Renal pelvis (tissue), 1 donor: ENCODE measurements at regions not wholly inside any gene's neighbourhood (a gene's known extent, or its start where the extent isn't known, plus 50 kb on each side); places are given as distances from the start of the nearest gene placed in this dataset.
"Not testable (repeated sequence)": the region's sequence is repeated elsewhere in the genome, so short reads cannot be mapped to it uniquely, and the experiment has no call there.

Source experiments
- DNase-seq: peaks from one replicate; pipeline ENCODE4 v3.0.0-alpha.2; 2013

DNA sequence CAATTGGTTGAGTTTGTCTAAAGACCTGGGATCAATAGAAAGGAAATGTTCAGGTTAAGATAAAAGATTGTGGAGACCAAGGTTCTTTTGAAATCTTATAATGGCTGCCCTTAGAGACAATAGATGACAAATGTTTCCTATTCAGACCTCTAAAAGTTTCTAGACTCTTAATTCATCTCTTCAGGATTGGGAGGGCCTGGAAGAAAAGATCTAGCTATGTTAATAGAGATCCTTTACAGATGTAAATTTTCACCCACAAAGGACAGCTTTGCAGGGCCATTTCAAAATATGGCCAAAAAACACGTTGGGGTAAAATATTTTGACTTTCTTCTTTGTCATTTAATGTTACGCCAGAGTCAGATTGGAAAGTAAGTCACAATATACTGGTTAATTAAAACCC is 1739.6 kb downstream of the ARAP2 start:
- DNase-seq = not testable (repeated sequence)

DNA sequence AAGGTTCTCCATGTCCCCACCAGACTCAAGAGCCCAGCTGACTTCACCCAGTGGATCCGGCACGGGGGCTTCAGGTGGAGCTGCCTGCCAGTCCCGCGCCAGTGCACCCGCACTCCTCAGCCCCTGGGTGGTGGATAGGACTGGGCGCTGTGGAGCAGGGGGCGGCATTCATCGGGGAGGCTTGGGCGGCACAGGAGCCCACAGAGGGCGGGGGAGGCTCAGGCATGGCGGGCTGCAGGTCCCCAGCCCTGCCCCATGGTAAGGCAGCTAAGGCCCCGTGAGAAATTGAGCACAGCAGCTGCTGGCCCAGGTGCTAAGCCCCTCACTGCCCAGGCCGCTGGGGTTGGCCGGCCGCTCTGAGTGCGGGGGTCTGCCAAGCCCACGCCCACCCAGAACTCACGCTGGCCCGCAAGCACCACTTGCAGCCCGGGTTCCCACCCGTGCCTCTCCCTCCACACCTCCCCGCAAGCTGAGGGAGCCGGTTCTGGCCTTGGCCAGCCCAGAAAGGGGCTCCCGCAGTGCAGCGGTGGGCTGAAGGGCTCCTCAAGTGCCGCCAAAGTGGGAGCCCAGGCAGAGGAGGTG is 1737.7 kb downstream of the ARAP2 start:
- not testable (repeated sequence) for DNase-seq

DNA sequence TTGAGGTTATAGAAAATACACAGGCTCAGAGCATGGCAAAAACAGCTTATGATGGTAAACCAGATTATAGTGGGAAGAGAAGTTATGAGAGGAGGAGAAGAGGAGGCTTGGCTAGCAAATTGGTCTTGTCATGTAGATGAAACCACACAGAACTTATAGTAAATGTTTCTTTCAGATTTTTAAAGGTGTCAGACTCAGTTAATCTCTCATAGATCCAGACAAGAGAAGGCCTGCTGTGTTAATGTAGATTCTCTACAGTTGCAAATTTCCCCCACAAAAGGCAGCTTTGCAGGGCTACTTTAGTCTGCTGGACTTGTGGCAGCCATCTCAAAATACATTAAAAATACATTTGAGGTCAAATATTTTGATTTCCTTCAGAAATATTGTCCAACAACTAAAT is 1731.7 kb downstream of the ARAP2 start:
- DNase-seq = no peak

DNA sequence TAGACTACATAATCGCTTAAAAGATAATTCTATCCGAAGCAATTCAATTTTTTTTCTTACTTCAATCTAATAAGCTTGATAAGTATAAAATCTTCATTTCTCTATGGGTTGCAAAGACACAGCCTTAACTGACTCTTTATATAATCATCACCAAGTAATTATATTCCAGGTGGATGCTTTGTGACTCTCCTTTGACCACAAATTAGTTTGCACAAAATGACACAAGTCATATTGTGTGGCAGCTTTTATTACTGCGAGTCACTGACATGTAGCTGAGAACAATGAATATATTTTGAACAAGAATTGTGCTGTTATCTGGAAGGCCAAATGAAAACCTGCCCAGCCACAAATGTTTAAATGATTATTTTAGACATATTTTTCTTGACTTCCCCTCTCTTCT is 1727.8 kb downstream of the ARAP2 start:
- no peak for DNase-seq

DNA sequence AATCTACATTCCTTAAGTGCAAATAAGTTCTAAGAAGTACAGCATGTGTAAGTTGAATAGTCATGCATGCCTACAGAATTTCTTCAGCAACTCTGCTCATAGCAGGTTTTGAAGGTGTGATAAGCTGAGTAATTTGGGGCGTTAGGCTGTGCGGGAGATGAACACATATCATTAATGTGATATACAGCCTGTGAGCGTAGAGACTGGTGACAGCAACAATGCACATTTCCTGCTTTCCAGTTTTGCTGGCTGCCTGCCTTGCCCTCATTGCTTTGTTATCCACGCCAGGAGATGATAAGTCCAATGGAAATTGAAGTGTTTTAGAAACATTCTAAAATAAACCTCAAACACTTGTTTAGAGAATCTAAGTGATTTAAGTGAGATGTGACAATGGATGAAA is 1709.4 kb downstream of the ARAP2 start:
- DNase-seq = no peak

DNA sequence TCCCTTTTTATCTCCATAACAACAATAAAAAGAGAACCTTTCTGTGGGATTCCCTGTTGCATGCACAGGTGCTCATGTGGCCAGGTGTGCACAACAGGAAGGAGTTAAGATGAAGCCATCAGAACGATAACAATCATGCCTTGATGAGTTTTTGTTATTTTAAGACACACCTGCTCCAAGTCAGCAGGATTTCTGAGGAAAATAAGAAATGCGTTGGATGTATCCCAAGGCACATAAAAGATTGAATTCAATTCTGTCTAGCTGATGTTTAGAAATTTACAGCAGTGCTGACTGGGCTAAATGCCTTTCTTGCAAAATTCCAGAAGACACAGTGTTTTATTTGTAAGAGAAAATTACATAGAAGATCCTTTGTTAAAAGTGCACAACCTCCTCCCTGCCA is 1678.2 kb downstream of the ARAP2 start:
- no peak for DNase-seq

DNA sequence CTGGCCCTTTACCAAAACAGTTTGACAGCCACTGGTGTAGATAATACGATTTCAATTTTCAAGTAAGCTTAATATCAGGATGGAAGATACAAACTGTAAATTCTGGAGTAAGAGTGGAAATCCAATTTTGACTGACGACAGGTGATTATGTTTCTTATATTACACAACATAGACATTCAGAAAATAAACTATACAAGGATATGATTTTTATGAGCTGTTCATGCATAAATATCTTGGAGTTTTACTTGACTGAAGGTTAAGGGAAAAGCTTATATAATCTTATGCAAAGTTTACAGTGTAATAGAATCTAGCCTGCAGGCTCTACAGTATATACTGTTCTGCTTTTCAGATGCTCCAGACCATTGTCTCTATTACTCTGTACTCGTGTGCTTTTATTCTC is 1672.3 kb downstream of the ARAP2 start:
- DNase-seq = no peak

DNA sequence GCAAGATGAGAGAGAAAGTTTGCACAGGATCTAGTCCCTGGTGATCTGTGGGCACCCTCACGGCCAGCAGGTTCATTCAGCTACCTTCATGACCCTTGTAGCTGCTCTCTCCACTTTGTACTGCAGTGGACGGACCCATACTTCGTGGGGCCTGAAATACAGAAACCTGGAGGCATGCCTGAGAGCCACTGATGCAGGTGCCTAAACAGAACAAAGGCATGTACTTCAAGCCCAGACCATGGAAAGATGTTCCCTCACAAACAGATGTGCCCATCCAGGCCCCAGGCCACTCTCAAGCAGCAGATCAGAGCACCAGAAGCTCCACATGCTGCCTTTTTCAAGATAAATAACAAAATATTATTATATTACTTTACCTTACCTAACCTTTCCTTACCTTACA is 1629.0 kb downstream of the ARAP2 start:
- DNase-seq = no peak

DNA sequence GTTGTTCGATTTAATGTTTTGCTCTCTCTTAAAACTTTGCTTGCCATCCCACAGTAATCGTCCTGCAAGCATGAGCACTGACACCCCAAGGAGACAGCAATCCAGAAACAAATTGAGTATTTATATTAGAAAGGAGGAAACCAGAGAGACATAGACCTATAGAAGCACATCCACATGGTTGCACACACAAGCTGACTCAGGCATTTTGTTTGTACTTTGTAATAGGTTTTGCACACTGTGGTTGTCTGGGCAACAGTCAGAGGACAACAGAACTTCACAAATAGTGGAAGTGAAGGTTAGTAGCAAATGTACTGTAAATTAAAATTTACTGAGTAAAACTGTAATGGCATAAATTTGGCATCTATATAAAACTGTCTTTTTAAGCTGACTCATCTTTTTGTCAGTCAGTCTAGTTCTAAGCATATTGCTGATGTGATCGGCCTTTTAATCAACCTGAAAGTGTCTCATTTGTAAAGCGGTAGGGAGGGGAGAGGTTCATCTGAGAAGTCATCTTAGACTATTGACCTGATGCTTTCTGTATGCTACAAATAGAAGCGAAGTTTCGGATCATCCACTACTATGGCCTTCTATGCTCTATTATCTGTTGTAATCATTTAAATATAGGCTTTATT is 1624.7 kb downstream of the ARAP2 start:
- DNase-seq = peak; percentile 42

DNA sequence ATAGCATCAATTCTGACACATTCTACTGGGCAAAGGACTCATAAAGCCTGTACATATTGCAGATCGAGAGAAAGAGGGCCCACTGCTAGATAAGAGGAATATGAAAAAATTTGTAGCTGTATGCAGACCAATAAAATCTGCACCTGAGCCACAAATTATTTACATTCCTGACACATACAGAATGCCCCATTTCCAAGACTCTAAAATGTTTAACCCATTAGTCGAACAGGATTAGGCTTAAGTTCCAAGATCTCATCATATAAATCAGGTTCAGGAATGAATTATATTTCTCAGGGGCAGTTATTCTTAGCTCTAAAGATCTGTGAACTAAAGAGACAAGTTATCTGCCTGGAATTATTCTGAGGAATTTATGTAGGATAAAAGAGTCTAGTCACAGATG is 1615.8 kb downstream of the ARAP2 start:
- no peak for DNase-seq

DNA sequence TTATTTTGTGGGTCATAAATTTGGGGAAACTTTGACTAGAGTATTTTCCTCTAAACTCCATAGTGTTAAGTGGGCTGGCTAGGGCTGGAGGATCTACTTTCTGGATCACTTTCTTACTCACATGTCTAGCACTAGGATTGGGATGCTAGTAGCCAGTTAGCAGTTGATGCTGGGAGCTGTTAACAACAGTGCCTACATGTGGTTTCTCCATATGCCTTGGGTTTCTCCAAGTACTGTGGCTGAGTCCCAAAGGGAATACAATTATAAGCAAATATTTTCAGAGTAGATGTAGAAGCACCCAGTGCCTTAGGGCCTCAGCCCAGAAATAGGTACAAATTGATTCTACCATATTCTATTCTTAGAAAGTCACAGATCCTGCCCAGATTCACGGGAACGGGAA is 1614.9 kb downstream of the ARAP2 start:
- DNase-seq = no peak

DNA sequence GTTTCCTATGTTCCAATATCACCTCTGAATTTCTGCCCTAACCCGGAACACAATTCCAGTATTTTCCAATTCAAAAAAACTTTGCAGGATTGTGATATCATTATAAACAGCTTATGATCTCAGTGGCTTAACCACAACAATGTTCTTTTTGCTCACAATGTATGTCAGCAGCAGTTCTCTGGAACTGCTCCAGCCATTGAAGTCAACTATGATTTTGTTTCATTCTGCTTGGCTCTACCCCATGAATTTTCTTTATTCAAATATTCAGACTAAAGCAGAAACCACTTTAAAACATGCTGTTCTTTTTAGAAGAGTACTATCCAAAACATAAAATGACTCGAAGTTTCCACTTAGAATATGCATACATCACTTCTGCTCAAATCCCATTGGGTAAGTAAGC is 1611.1 kb downstream of the ARAP2 start:
- DNase-seq = no peak

DNA sequence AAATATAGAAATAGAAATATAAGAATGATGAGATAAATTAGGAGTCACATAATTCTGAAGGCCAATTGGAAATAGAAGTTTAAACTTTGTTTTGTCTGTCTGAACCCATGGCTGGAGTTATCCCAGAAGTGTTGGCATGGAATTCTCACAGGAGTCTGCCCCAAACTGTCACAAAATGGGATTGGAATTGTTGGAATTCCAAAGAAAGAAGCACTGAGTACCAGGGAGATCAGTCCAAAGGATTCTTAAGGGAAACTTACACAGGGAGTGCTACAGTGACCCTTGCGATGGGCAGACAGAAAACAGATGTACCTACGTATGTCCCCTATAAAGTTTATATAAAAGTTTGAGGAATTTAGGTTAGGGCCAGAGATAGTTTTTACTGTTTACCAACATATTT is 1607.7 kb downstream of the ARAP2 start:
- DNase-seq = no peak

DNA sequence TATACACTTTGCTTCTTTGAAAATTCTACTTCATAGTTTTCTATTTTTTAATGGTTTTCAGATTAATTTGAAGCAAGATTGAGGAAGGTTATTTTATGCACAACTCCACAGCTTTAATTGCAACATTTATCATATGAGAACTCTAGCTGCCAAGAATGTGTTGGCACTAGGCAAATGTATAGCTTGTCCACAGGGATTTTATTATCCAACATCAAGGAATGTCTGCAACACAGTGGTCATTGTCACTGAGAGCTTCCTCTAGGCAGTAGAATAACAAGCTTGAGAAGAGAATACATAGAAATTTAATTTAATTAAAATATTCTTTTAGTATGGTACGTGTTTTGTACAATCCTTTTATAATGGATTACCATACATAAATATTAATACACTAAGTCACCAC is 1600.8 kb downstream of the ARAP2 start:
- DNase-seq = no peak

DNA sequence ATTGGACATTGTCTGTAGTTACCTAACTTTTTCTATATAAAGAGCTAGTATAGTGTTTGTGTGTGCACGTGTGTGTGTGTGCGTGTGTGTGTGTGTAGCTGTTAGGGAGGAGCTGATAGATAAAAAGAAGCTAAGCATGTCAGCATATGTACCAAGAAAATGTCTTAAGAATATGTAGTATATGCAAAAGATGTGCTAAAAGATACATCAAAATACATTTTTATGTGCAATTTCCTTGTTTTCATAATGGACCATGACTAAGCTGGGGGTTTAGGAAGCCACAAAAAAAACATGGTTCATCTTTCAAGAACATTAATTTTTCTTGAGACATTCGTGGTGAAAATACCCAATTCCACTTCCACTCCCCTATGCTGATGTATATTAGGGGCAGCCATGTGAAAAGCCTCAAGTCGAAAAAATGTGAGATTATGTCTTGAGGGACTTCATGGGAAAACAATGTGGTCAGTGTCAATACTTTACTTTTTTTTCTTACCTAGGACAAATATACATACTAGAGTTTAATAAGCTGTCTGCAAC is 1599.7 kb downstream of the ARAP2 start:
- no peak for DNase-seq

DNA sequence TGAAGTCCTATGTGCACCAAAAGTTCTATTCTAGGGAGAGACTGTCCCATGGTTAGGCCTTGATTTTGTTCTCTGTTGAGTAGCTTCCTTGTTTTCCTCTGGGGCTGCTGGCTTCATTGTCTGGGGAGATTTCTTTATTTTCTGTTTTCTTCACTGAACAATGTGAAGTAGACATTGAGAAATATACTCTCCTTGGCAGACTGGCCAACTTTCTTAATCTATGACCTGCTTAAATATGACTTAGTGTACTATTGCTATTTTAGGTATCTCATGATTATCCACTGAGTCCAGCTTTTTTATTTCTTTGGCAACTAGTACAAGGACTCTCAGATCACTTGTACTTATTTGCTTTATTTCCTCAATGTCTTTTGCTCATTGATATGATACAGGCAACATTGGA is 1594.6 kb downstream of the ARAP2 start:
- no peak for DNase-seq

DNA sequence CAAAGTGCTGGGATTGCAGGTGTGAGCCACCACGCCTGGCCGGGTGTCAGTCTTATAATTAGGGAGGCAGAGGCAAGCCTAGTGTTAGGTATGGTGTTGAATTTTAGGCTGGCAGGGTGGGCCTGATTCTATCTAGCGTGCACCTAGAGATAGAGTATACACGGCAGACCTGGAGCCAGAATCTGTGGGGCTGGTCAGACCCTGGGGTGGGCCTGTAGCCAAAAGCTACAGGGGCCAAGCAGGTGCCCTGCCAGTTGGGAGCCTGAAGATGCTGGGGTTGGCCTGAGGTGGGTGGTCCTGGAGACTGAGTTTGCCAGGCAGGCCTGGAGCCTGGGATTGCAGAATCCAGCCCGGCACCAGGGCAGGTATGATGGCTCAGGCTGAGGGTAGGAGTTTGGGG is 1580.3 kb downstream of the ARAP2 start:
- DNase-seq = no peak

DNA sequence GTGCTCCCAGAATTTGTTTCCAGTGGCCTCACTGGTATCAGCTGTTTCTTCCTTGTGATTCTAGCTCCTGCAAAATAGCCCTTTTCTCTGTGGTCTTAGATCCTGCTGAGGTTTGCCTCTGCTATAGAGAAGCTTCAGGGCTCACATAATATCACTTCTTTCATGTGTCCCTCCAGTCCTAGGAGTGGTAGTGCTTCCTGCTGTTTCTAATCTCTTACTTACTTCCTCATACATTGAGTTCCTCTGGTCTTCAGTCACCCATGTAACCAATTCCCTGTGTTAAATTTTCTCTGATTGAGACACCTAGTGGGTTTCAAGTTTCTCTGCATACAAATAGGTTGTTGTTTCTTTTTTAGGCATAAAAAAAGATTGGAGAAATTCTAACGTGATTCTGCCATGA is 1567.9 kb downstream of the ARAP2 start:
- DNase-seq = no peak

DNA sequence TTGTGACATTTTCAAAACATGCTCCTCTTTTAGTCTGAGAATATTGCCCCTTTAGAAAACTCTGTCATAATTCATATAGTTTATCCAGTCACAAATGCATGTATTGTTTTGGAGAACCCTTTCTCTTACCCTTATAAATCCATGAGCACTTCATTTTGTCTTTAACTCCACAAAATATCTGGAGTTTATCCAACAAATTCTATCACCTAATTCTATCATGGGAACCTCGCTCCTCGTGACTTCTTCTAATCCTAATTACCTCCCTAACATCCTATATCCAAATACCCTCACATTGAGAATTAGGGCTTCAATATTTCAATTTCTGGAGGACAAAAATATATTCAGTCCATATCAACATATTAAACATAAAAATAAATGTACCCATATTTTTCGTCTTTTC is 1565.9 kb downstream of the ARAP2 start:
- no peak for DNase-seq

DNA sequence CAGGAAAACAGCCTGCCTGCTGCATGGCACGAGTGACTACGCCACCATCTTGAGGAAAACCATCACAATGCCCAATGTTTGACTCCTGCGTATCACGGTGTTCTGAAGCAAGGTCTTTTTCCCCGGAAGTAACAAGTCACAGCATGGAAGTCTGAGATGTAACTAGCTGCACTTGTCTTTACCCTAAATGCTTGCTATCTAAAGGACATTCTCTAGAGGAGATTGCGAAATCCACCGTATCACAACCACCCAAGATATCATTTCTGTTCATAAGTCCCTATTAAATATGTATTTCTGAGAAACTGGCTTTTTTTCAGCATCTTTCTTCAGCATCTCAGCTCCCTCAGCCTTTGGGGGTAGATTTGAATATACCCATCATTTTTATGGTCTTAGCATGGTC is 1565.1 kb downstream of the ARAP2 start:
- DNase-seq = no peak

DNA sequence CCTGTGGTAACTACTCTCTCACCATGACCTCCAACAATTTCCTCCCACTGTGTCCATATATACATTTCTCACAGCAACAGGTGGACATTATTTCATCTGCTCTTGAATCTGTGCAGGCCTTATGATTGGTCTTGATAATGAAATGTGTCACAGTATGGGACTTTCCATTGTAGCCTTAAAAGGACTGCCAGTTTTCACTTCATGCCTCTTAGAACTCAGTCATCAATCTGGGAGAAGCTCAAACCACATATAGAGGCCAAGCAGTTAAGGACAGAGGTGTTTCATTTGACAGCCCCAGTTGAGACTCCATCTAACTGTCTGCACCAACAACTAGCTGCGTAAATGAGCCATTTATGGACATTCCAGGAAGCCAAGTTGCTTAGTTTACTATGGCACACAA is 1534.8 kb downstream of the ARAP2 start:
- DNase-seq = no peak

DNA sequence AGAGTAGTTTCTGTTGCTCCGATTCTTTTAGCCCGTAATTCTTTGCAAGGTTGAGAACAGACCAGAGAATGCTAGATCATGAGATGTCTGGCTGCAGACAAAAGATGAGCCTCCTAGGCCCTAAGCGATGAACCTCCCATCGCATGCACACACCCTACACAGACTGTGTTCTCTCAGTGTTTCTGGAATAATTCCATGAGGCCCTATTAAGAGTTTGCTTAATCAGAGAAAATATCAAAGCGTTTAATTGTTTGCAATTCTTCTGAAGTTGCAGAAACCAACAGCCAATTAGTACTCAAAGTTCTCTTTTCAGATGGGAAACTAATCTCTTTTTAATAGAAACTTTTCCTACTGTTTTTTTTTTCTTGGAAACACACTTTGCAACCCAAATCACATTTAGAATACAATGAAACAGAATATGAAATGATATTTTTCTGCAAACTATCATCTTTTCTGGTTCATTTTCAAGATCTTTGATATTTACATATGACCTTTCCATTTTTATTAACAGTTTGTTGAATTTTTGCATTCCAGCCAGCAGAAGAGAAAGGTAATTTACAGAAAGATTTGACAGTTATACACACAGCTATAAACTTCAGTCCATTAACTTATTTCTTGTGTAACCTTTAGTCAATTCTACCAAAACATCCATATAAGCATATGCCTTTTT is 1525.6 kb downstream of the ARAP2 start:
- DNase-seq = no peak

DNA sequence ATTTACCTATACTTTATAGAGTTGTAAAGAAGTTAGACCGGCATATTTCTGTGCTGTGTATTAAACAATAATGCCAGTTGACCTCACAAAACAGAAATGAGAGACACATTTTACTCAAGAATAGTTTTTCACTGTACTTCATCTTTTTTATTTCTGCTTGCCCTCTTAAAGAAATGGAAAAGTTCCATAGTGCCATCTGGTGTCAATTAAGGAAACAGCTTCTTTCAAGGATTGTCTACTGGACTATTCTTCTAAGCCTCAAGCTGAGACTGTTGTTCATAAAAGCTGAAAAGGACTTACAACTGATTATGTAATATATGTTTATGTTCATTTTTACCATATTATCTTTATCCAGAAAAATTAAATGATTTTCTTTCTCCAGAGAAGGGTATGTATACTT is 1523.7 kb downstream of the ARAP2 start:
- DNase-seq = peak; percentile 42

DNA sequence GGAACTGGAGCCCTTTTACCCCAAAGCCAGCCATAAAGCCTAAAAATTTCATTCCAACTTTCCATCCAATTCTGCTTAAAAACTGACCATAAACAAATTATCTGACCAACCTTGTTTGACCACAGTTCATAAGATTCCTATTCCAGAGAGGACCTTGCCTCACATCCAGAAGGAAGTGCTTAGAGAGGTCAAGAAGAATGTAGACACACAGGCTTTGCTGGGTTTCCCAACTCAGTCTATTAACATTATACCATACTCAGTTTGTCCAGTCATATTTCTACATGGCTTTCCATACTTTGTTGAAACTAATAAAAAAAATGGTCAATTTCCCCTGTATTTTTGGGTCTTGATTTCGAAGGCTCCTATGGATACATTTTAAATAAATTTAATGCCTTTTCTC is 1522.5 kb downstream of the ARAP2 start:
- no peak for DNase-seq
